Spleen (tissue), 11 donors: ENCODE measurements at regions not wholly inside any gene's neighbourhood (a gene's known extent, or its start where the extent isn't known, plus 50 kb on each side); places are given as distances from the start of the nearest gene placed in this dataset.

Experiments
- DNase-seq: peaks from one replicate; pipeline ENCODE4 v3.0.0-alpha.2; 2020
- H3K27ac ChIP-seq, 8 donors: fragments of 200-600 bp; sonication (generic) in 7 of 8; 1 replicate in 4 of 8; 2 replicates in 4 of 8; pipeline versions ENCODE4 v1.5.0 to v1.8.0; 2016 to 2021; ENCODE audit warnings: inconsistent platforms in 4 of 8, mild to moderate bottlenecking in 4 of 8, moderate library complexity in 1 of 8
- H3K27me3 ChIP-seq, 7 donors: fragments of 200-600 bp; sonication (generic) in 6 of 7; replicated peaks in 1 of 7; 1 replicate in 4 of 7; 2 replicates in 3 of 7; pipeline versions ENCODE4 v1.5.0 to v1.8.0; 2016 to 2021; ENCODE audit warnings: inconsistent platforms in 3 of 7, mild to moderate bottlenecking in 1 of 7
- H3K36me3 ChIP-seq, 6 donors: fragments of 200-600 bp; sonication (generic) in 5 of 6; 1 replicate in 4 of 6; 2 replicates in 2 of 6; pipeline versions ENCODE4 v1.5.0 to v1.8.0; 2016 to 2021; ENCODE audit warnings: inconsistent platforms in 2 of 6
- H3K4me1 ChIP-seq, 6 donors: fragments of 200-600 bp; sonication (generic) in 5 of 6; 1 replicate in 3 of 6; 2 replicates in 3 of 6; pipeline versions ENCODE4 v1.5.0 to v1.8.0; 2016 to 2021; ENCODE audit warnings: inconsistent platforms in 3 of 6
- H3K4me3 ChIP-seq, 8 donors: fragments of 200-600 bp; sonication (generic) in 7 of 8; 1 replicate in 4 of 8; 2 replicates in 4 of 8; pipeline versions ENCODE4 v1.5.0 to v1.8.0; 2016 to 2021; ENCODE audit warnings: inconsistent platforms in 4 of 8, mild to moderate bottlenecking in 4 of 8, moderate library complexity in 2 of 8
- H3K9me3 ChIP-seq, 8 donors: fragments of 200-600 bp; sonication (generic) in 7 of 8; 1 replicate in 4 of 8; 2 replicates in 4 of 8; pipeline versions ENCODE4 v1.5.0 to v1.8.0; 2016 to 2021; ENCODE audit warnings: inconsistent platforms in 4 of 8
- POLR2A ChIP-seq, 3 donors: fragments of 450-650 bp; IDR thresholded peaks; one replicate each; pipeline ENCODE4 v1.5.1; 2017; ENCODE audit warnings: antibody characterized with exemption in 3 of 3, mild to moderate bottlenecking in 1 of 3
- POLR2AphosphoS5 ChIP-seq, 3 donors: sonication (generic); formaldehyde crosslinking; IDR thresholded peaks; one replicate each; pipeline ENCODE4 v1.5.1; 2017; ENCODE audit warnings: antibody characterized with exemption in 3 of 3
- WGBS, 5 donors: extraction: QIAGEN DNeasy Blood & Tissue Kit in 3 of 5; methylation state at CpG; one replicate each; pipeline versions ENCODE4 v1.1.5 to v1.1.7; 2013 to 2018; 5-methylcytosine and 5-hydroxymethylcytosine counted together
- intact Hi-C: fragments of 100-400 bp; cut with DNase I; formaldehyde crosslinking; loops from one replicate; pipeline ENCODE4 v1.15.0; 2023; ENCODE audit warnings: low total_unique reads
- TF ChIP-seq, protein P1 (sequence below), 11 experiments: fragments of 200-600 bp in 7 of 11; fragments of 450-650 bp in 4 of 11; sonication (generic) in 4 of 11; IDR thresholded peaks in 8 of 11; conservative IDR thresholded peaks in 3 of 11; 1 replicate in 7 of 11; 2 replicates in 4 of 11; pipeline versions ENCODE4 v1.4.0 to v1.8.0; 2016 to 2021; ENCODE audit warnings: antibody characterized with exemption in 11 of 11, inconsistent platforms in 4 of 11, mild to moderate bottlenecking in 1 of 11
- donor health status: healthy with polysubstance abuse.
- donor health status: DM: no; HTN: no; CAD: no; lungs with moderate emphysema.
- donor health status: DM: no; HTN: no; CAD: no.
- donor health status: Bipolar disorder and iron deficiency.
- donor health status: healthy.
- donor health status: DM: no; HTN: no; CAD: no.
- donor health status: DM: yes; HTN: yes; CAD: no.

- WGBS, 5 donors: 83 to 94% (median 88%) methylated on average over 2 of the region's 2 CpGs
- H3K4me3 ChIP-seq: no peak overlapping the region
- intact Hi-C loops: no loop called here
- H3K4me1 ChIP-seq: no peaks in the 10 kb centered on the region
- TF ChIP-seq, protein P1, sequence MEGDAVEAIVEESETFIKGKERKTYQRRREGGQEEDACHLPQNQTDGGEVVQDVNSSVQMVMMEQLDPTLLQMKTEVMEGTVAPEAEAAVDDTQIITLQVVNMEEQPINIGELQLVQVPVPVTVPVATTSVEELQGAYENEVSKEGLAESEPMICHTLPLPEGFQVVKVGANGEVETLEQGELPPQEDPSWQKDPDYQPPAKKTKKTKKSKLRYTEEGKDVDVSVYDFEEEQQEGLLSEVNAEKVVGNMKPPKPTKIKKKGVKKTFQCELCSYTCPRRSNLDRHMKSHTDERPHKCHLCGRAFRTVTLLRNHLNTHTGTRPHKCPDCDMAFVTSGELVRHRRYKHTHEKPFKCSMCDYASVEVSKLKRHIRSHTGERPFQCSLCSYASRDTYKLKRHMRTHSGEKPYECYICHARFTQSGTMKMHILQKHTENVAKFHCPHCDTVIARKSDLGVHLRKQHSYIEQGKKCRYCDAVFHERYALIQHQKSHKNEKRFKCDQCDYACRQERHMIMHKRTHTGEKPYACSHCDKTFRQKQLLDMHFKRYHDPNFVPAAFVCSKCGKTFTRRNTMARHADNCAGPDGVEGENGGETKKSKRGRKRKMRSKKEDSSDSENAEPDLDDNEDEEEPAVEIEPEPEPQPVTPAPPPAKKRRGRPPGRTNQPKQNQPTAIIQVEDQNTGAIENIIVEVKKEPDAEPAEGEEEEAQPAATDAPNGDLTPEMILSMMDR (IDR thresholded peaks at IDR 0.05 in 8 of 11, conservative IDR thresholded peaks at IDR 0.05 in 3 of 11): no peak
- TF ChIP-seq POLR2AphosphoS5 (IDR thresholded peaks at IDR 0.05) (no peak), POLR2A (IDR thresholded peaks at IDR 0.05) (no peak)
- H3K27ac ChIP-seq: no peak overlapping the region
- H3K9me3 ChIP-seq: peaks cover 0 to 8% (median 0%) of the 10 kb centered on the region in 8 donors
- no peak for DNase-seq
- no peaks in the 10 kb centered on the region for H3K27me3 ChIP-seq
- no peaks in the 10 kb centered on the region for H3K36me3 ChIP-seq
Measured at GRCh38 chr2:59390581-59390980, 1149.5 kb upstream of the FANCL start.

DNA sequence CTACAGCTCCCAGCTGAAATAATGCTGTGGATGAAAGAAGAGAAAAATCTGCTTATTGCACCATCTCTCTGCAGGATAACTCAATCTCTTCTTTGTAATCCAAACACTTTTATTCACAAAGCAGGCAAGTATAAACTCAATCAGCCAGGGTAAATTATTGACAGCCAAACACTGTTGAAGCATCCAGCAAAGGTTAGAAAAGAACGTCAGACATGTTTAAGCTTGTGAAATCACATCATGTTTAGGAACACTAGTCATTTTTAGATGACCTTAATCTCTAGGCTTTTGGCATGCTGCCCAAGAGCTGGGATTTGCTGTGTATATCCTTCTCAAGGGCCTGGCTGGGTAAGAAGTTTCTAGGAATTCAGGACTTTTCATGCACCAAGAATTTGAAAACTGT lies 1148.1 kb upstream of the FANCL start:
- Histone ChIP-seq H3K27ac (no peak overlapping the region), H3K9me3 (peaks cover 0 to 8% (median 0%) of the 10 kb centered on the region in 8 donors), H3K27me3 (no peaks in the 10 kb centered on the region), H3K4me1 (no peaks in the 10 kb centered on the region), H3K4me3 (no peak overlapping the region), H3K36me3 (no peaks in the 10 kb centered on the region)
- DNase-seq: no peak
- intact Hi-C loops: no loop called here
- 59 to 77% (median 63%) methylated on average over 1 of the region's 1 CpG for WGBS, 5 donors
- TF ChIP-seq, protein P1 (IDR thresholded peaks at IDR 0.05 in 8 of 11, conservative IDR thresholded peaks at IDR 0.05 in 3 of 11): no peak
- TF ChIP-seq POLR2AphosphoS5 (IDR thresholded peaks at IDR 0.05) (no peak), POLR2A (IDR thresholded peaks at IDR 0.05) (no peak)

- H3K36me3 ChIP-seq: no peaks in the 10 kb centered on the region
- WGBS, 5 donors: 89 to 93% (median 91%) methylated on average over 10 of the region's 10 CpGs
- intact Hi-C loops: no loop called here
- no peak overlapping the region for H3K4me3 ChIP-seq
- H3K27me3 ChIP-seq: no peaks in the 10 kb centered on the region
- H3K27ac ChIP-seq: no peak overlapping the region
- H3K4me1 ChIP-seq: no peaks in the 10 kb centered on the region
- no peaks in the 10 kb centered on the region for H3K9me3 ChIP-seq
- DNase-seq: no peak
- TF ChIP-seq POLR2AphosphoS5 (IDR thresholded peaks at IDR 0.05) (no peak), POLR2A (IDR thresholded peaks at IDR 0.05) (no peak)
- TF ChIP-seq, protein P1 (IDR thresholded peaks at IDR 0.05 in 8 of 11, conservative IDR thresholded peaks at IDR 0.05 in 3 of 11): no peak
Measured at GRCh38 chr2:59385971-59386370, 1144.8 kb upstream of the FANCL start.

GRCh38 chr2:59383473-59383872 lies 1142.3 kb upstream of the FANCL start:
- WGBS, 5 donors: 43 to 80% (median 64%) methylated on average over 1 of the region's 1 CpG
- H3K9me3 ChIP-seq: peaks cover 0 to 12% (median 3%) of the 10 kb centered on the region in 8 donors
- no peak overlapping the region for H3K4me3 ChIP-seq
- no peaks in the 10 kb centered on the region for H3K4me1 ChIP-seq
- no peaks in the 10 kb centered on the region for H3K36me3 ChIP-seq
- no peak for DNase-seq
- intact Hi-C loops: no loop called here
- TF ChIP-seq, protein P1 (IDR thresholded peaks at IDR 0.05 in 8 of 11, conservative IDR thresholded peaks at IDR 0.05 in 3 of 11): no peak
- no peak for TF ChIP-seq POLR2AphosphoS5 (IDR thresholded peaks at IDR 0.05)
- no peak for TF ChIP-seq POLR2A (IDR thresholded peaks at IDR 0.05)
- no peaks in the 10 kb centered on the region for H3K27me3 ChIP-seq
- H3K27ac ChIP-seq: no peak overlapping the region
